ENCODE measurements at regions not wholly inside any gene's neighbourhood (a gene's known extent, or its start where the extent isn't known, plus 50 kb on each side); places are given as distances from the start of the nearest gene placed in this dataset.

DNA sequence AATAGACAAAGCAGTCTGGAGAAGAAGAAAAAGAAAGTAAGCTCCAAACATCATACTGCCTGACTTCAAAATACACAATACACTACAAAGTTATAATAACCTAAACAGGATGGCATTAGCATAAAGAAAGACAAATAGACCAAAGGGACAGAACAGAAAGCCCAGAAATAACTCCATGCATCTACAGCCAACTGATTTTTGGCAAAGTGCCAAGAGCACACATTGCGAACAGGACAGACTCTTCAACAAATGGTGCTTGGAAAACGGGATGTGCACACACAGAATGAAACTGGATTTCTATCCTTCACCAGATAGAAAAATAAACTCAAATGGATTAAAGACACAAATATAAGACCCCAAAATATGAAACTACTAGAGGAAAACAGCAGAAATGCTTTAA, 66.6 kb upstream of the SPATA31E1 start (continued):
- TF ChIP-seq, protein P1, sequence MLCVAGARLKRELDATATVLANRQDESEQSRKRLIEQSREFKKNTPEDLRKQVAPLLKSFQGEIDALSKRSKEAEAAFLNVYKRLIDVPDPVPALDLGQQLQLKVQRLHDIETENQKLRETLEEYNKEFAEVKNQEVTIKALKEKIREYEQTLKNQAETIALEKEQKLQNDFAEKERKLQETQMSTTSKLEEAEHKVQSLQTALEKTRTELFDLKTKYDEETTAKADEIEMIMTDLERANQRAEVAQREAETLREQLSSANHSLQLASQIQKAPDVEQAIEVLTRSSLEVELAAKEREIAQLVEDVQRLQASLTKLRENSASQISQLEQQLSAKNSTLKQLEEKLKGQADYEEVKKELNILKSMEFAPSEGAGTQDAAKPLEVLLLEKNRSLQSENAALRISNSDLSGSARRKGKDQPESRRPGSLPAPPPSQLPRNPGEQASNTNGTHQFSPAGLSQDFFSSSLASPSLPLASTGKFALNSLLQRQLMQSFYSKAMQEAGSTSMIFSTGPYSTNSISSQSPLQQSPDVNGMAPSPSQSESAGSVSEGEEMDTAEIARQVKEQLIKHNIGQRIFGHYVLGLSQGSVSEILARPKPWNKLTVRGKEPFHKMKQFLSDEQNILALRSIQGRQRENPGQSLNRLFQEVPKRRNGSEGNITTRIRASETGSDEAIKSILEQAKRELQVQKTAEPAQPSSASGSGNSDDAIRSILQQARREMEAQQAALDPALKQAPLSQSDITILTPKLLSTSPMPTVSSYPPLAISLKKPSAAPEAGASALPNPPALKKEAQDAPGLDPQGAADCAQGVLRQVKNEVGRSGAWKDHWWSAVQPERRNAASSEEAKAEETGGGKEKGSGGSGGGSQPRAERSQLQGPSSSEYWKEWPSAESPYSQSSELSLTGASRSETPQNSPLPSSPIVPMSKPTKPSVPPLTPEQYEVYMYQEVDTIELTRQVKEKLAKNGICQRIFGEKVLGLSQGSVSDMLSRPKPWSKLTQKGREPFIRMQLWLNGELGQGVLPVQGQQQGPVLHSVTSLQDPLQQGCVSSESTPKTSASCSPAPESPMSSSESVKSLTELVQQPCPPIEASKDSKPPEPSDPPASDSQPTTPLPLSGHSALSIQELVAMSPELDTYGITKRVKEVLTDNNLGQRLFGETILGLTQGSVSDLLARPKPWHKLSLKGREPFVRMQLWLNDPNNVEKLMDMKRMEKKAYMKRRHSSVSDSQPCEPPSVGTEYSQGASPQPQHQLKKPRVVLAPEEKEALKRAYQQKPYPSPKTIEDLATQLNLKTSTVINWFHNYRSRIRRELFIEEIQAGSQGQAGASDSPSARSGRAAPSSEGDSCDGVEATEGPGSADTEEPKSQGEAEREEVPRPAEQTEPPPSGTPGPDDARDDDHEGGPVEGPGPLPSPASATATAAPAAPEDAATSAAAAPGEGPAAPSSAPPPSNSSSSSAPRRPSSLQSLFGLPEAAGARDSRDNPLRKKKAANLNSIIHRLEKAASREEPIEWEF (IDR thresholded peaks at IDR 0.05; ENCODE audit: insufficient replicate concordance, low read depth, low read length): no peak
- no peak for TF ChIP-seq SP1 (IDR thresholded peaks at IDR 0.05; ENCODE audit: low read depth, low read length)
- no peak for TF ChIP-seq TBL1XR1 (IDR thresholded peaks at IDR 0.05; ENCODE audit: low read depth, low read length)
- TF ChIP-seq ZNF384 (IDR thresholded peaks at IDR 0.05; ENCODE audit: borderline replicate concordance, low read depth, low read length): no peak
- no peak for TF ChIP-seq EP300 (IDR thresholded peaks at IDR 0.05; ENCODE audit: borderline replicate concordance in 1 of 2, control insufficient read depth in 1 of 2, low read depth in 2 of 2, low read length in 2 of 2)
- no peak for TF ChIP-seq PML (IDR thresholded peaks at IDR 0.05; ENCODE audit: low read length)
- TF ChIP-seq SMARCA5 (IDR thresholded peaks at IDR 0.05): no peak
- TF ChIP-seq SMAD5 (IDR thresholded peaks at IDR 0.05; ENCODE audit: low read depth): no peak
- TF ChIP-seq, protein P2, sequence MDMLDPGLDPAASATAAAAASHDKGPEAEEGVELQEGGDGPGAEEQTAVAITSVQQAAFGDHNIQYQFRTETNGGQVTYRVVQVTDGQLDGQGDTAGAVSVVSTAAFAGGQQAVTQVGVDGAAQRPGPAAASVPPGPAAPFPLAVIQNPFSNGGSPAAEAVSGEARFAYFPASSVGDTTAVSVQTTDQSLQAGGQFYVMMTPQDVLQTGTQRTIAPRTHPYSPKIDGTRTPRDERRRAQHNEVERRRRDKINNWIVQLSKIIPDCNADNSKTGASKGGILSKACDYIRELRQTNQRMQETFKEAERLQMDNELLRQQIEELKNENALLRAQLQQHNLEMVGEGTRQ (IDR thresholded peaks at IDR 0.05; ENCODE audit: borderline replicate concordance, low read depth, low read length): no peak
- TF ChIP-seq MTA2 (IDR thresholded peaks at IDR 0.05; ENCODE audit: low read depth): no peak
- TF ChIP-seq WRNIP1 (IDR thresholded peaks at IDR 0.05; ENCODE audit: borderline replicate concordance, low read depth, low read length): no peak
- no peak for TF ChIP-seq GATAD2B (conservative IDR thresholded peaks at IDR 0.05; ENCODE audit: low read depth)
- no peak for TF ChIP-seq ZNF217 (IDR thresholded peaks at IDR 0.05)
- TF ChIP-seq, protein P3, sequence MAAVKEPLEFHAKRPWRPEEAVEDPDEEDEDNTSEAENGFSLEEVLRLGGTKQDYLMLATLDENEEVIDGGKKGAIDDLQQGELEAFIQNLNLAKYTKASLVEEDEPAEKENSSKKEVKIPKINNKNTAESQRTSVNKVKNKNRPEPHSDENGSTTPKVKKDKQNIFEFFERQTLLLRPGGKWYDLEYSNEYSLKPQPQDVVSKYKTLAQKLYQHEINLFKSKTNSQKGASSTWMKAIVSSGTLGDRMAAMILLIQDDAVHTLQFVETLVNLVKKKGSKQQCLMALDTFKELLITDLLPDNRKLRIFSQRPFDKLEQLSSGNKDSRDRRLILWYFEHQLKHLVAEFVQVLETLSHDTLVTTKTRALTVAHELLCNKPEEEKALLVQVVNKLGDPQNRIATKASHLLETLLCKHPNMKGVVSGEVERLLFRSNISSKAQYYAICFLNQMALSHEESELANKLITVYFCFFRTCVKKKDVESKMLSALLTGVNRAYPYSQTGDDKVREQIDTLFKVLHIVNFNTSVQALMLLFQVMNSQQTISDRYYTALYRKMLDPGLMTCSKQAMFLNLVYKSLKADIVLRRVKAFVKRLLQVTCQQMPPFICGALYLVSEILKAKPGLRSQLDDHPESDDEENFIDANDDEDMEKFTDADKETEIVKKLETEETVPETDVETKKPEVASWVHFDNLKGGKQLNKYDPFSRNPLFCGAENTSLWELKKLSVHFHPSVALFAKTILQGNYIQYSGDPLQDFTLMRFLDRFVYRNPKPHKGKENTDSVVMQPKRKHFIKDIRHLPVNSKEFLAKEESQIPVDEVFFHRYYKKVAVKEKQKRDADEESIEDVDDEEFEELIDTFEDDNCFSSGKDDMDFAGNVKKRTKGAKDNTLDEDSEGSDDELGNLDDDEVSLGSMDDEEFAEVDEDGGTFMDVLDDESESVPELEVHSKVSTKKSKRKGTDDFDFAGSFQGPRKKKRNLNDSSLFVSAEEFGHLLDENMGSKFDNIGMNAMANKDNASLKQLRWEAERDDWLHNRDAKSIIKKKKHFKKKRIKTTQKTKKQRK (IDR thresholded peaks at IDR 0.05; ENCODE audit: low read depth, low read length): no peak
